Esophagus squamous epithelium (tissue), 5 donors: ENCODE measurements at regions not wholly inside any gene's neighbourhood (a gene's known extent, or its start where the extent isn't known, plus 50 kb on each side); places are given as distances from the start of the nearest gene placed in this dataset.
A peak's percentile ranks its signal among the peaks of the same experiment; 100 is the strongest.
"Not testable (repeated sequence)": the region's sequence is repeated elsewhere in the genome, so short reads cannot be mapped to it uniquely, and the experiment has no call there.

ENCODE experiments used
- DNase-seq: peaks from one replicate; lab custom pipeline; 2025; lab: John Stamatoyannopoulos, UW
- H3K27ac ChIP-seq, 4 donors: fragments of 200-600 bp; sonication (generic); one replicate each; pipeline ENCODE4 v1.5.1; 2016 to 2019; ENCODE audit warnings: mild to moderate bottlenecking in 1 of 4
- H3K27me3 ChIP-seq, 4 donors: fragments of 200-600 bp; sonication (generic); 1 replicate in 3 of 4; 2 replicates in 1 of 4; pipeline versions ENCODE4 v1.5.1 to v1.6.0; 2017 to 2021; ENCODE audit warnings: antibody characterized with exemption in 1 of 4
- H3K36me3 ChIP-seq, 3 donors: fragments of 200-600 bp; sonication (generic); one replicate each; pipeline ENCODE4 v1.5.1; 2016 to 2019
- H3K4me1 ChIP-seq, 3 donors: fragments of 200-600 bp; sonication (generic); one replicate each; pipeline ENCODE4 v1.5.1; 2017 to 2019
- H3K4me3 ChIP-seq, 4 donors: fragments of 200-600 bp; sonication (generic); 1 replicate in 3 of 4; 2 replicates in 1 of 4; pipeline ENCODE4 v1.5.1; 2016 to 2019; ENCODE audit warnings: mild to moderate bottlenecking in 2 of 4, moderate library complexity in 1 of 4
- H3K9me3 ChIP-seq, 3 donors: fragments of 200-600 bp; sonication (generic); one replicate each; pipeline ENCODE4 v1.5.1; 2016 to 2019
- CTCF ChIP-seq, 6 experiments: fragments of 450-650 bp in 4 of 6; fragments of 200-600 bp in 2 of 6; sonication (generic) in 2 of 6; IDR thresholded peaks; one replicate each; pipeline ENCODE4 v1.5.1; 2016 to 2019; ENCODE audit warnings: antibody characterized with exemption in 6 of 6, mild to moderate bottlenecking in 4 of 6, moderate library complexity in 4 of 6
- POLR2A ChIP-seq, 4 donors: fragments of 450-650 bp; IDR thresholded peaks; one replicate each; pipeline ENCODE4 v1.6.1; 2017; ENCODE audit warnings: antibody characterized with exemption in 4 of 4, mild to moderate bottlenecking in 4 of 4, moderate library complexity in 3 of 4
- WGBS, 2 donors: methylation state at CpG; one replicate each; pipeline ENCODE4 v1.1.5; 2018; 5-methylcytosine and 5-hydroxymethylcytosine counted together
- intact Hi-C: fragments of 100-400 bp; cut with DNase I; formaldehyde crosslinking; loops from one replicate; pipeline ENCODE4 v1.15.0; 2022
- donor health status: DM: yes; HTN: yes; CAD: no.

- no peaks in the 10 kb centered on the region for H3K36me3 ChIP-seq
- no peaks in the 10 kb centered on the region for H3K4me1 ChIP-seq
- no peaks in the 10 kb centered on the region for H3K27me3 ChIP-seq
- no peak overlapping the region for H3K4me3 ChIP-seq
- intact Hi-C loops, result no loop called here
- TF ChIP-seq CTCF (IDR thresholded peaks at IDR 0.05) (no peak), POLR2A (IDR thresholded peaks at IDR 0.05) (no peak)
- DNase-seq, result no peak
- no peak overlapping the region for H3K27ac ChIP-seq
- H3K9me3 ChIP-seq, result no peaks in the 10 kb centered on the region
Measured at GRCh38 chr9:75552941-75553340, 337.5 kb upstream of the PCSK5 start.

- H3K27me3 ChIP-seq, H3K4me3 ChIP-seq, H3K27ac ChIP-seq, H3K4me1 ChIP-seq, H3K9me3 ChIP-seq, intact Hi-C loops, H3K36me3 ChIP-seq, DNase-seq: not testable (repeated sequence)
- 56 to 63% methylated on average over 2 of the region's 2 CpGs for WGBS, 2 donors
Measured at GRCh38 chr9:75566813-75567212, 323.7 kb upstream of the PCSK5 start.

GRCh38 chr9:75570538-75570937 is 319.9 kb upstream of the PCSK5 start:
- H3K27ac ChIP-seq, result no peak overlapping the region
- no peaks in the 10 kb centered on the region for H3K9me3 ChIP-seq
- WGBS, 2 donors, result 50 to 52% methylated on average over 2 of the region's 2 CpGs
- no peak overlapping the region for H3K4me3 ChIP-seq
- H3K36me3 ChIP-seq, result no peaks in the 10 kb centered on the region
- TF ChIP-seq CTCF (IDR thresholded peaks at IDR 0.05) (no peak), POLR2A (IDR thresholded peaks at IDR 0.05) (no peak)
- no peaks in the 10 kb centered on the region for H3K4me1 ChIP-seq
- no peaks in the 10 kb centered on the region for H3K27me3 ChIP-seq
- DNase-seq, result no peak
- intact Hi-C loops, result no loop called here

- no peak overlapping the region for H3K4me3 ChIP-seq
- no peak for TF ChIP-seq POLR2A (IDR thresholded peaks at IDR 0.05)
- no peak for TF ChIP-seq CTCF (IDR thresholded peaks at IDR 0.05)
- H3K4me1 ChIP-seq, result no peaks in the 10 kb centered on the region
- H3K36me3 ChIP-seq, result no peaks in the 10 kb centered on the region
- H3K9me3 ChIP-seq, result no peaks in the 10 kb centered on the region
- no peaks in the 10 kb centered on the region for H3K27me3 ChIP-seq
- DNase-seq, result no peak
- no peak overlapping the region for H3K27ac ChIP-seq
- intact Hi-C loops, result no loop called here
- 50 to 61% methylated on average over 1 of the region's 1 CpG for WGBS, 2 donors
Measured at GRCh38 chr9:75574569-75574968, 315.9 kb upstream of the PCSK5 start.

GRCh38 chr9:75582870-75583269 is 307.6 kb upstream of the PCSK5 start:
- no peak overlapping the region for H3K4me3 ChIP-seq
- WGBS, 2 donors, result 67 to 77% methylated on average over 2 of the region's 2 CpGs
- no peaks in the 10 kb centered on the region for H3K9me3 ChIP-seq
- DNase-seq, result no peak
- TF ChIP-seq POLR2A (IDR thresholded peaks at IDR 0.05) (no peak), CTCF (IDR thresholded peaks at IDR 0.05) (no peak)
- no peaks in the 10 kb centered on the region for H3K27me3 ChIP-seq
- intact Hi-C loops, result no loop called here
- no peak overlapping the region for H3K27ac ChIP-seq
- no peaks in the 10 kb centered on the region for H3K36me3 ChIP-seq
- H3K4me1 ChIP-seq, result no peaks in the 10 kb centered on the region

- WGBS, 2 donors, result 61 to 63% methylated on average over 2 of the region's 2 CpGs
- H3K36me3 ChIP-seq, result no peaks in the 10 kb centered on the region
- H3K4me1 ChIP-seq, result no peaks in the 10 kb centered on the region
- no peak overlapping the region for H3K4me3 ChIP-seq
- H3K9me3 ChIP-seq, result no peaks in the 10 kb centered on the region
- no peaks in the 10 kb centered on the region for H3K27me3 ChIP-seq
- no peak for DNase-seq
- H3K27ac ChIP-seq, result no peak overlapping the region
- no peak for TF ChIP-seq POLR2A (IDR thresholded peaks at IDR 0.05)
- TF ChIP-seq CTCF (IDR thresholded peaks at IDR 0.05), result peak in 1 of 6 experiments; percentile 22
- intact Hi-C loops, result no loop called here
Measured at GRCh38 chr9:75588808-75589207, 301.7 kb upstream of the PCSK5 start.
